Activated naive CD8-positive, alpha-beta T cell treated with anti-CD3 and anti-CD28 coated beads, Interleukin-2, amount 10 ng/mL, durations not matched to agents 7 days and 5 days (primary cell): ENCODE measurements at regions not wholly inside any gene's neighbourhood (a gene's known extent, or its start where the extent isn't known, plus 50 kb on each side); places are given as distances from the start of the nearest gene placed in this dataset.
"Not testable (repeated sequence)": the region's sequence is repeated elsewhere in the genome, so short reads cannot be mapped to it uniquely, and the experiment has no call there.

Source experiments
- ATAC-seq: fragments of 150-1000 bp; cut with Tn5 transposase; one replicate; pipeline ENCODE4 v1.10.0; 2021; ENCODE audit warnings: low read depth, moderate library complexity
- POLR2A ChIA-PET: fragments of 350-600 bp; sonication (Branson Sonifier 250); formaldehyde crosslinking; loops from one replicate; lab custom pipeline; 2021; ENCODE audit warnings: antibody characterized with exemption; lab: Charles Lee
- DNase-seq: peaks from one replicate; pipeline ENCODE4 v3.0.0; 2021
- H3K27ac Mint-ChIP-seq: one replicate; pipeline ENCODE4 v1.8.0; 2022; ENCODE audit warnings: mild to moderate bottlenecking, mixed read lengths
- H3K27me3 Mint-ChIP-seq: one replicate; pipeline ENCODE4 v1.8.0; 2022; ENCODE audit warnings: mild to moderate bottlenecking, moderate library complexity, mixed read lengths
- H3K36me3 Mint-ChIP-seq: one replicate; pipeline ENCODE4 v1.8.0; 2021; ENCODE audit warnings: mild to moderate bottlenecking, mixed read lengths
- H3K4me1 Mint-ChIP-seq: one replicate; pipeline ENCODE4 v1.8.0; 2021; ENCODE audit warnings: mixed read lengths
- H3K4me3 Mint-ChIP-seq: one replicate; pipeline ENCODE4 v1.8.0; 2022; ENCODE audit warnings: mild to moderate bottlenecking, moderate library complexity, mixed read lengths
- H3K9me3 Mint-ChIP-seq: one replicate; pipeline ENCODE4 v1.8.0; 2021; ENCODE audit warnings: mixed read lengths

- H3K9me3 Mint-ChIP-seq = no peaks in the 10 kb centered on the region
These were observed 122.5 kb upstream of the KRAS start for GRCh38 chr12:25372969-25373817.

GRCh38 chr12:25372002-25372401 is 121.3 kb upstream of the KRAS start:
- no peak for ATAC-seq
- DNase-seq = no peak
- no peaks in the 10 kb centered on the region for H3K27me3 Mint-ChIP-seq
- H3K27ac Mint-ChIP-seq = no peak overlapping the region
- no peaks in the 10 kb centered on the region for H3K9me3 Mint-ChIP-seq
- no peak overlapping the region for H3K4me3 Mint-ChIP-seq
- H3K4me1 Mint-ChIP-seq = peaks cover 17% of the 10 kb centered on the region
- POLR2A ChIA-PET = no interaction called here
- no peaks in the 10 kb centered on the region for H3K36me3 Mint-ChIP-seq

More at GRCh38 chr12:25372969-25373817, 122.5 kb upstream of the KRAS start:
- Mint-ChIP-seq H3K27ac (no peak overlapping the region), H3K4me1 (peaks cover 27% of the 10 kb centered on the region), H3K4me3 (no peak overlapping the region), H3K27me3 (no peaks in the 10 kb centered on the region), H3K36me3 (no peaks in the 10 kb centered on the region)
- ATAC-seq (no peak), DNase-seq (no peak)
- POLR2A ChIA-PET = no interaction called here

DNA sequence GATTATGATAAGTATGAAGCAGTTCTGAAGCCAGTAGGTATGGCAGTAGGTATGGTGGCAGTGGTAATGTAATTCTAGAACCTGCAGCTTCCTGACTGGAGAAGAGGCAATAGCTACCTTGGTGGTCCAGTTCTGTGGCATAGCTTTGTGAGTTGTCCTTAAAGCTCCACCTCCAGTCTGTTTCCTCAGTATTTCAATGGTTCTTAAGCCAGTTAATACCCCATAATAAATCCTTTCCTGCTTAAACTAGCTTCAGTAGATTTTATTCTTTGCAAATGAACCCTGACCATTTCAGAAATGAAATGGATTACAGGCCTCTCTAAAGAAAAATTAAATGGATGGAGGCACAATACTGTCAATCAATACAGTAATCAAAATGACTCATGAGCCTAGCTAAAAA is 117.8 kb upstream of the KRAS start:
- Mint-ChIP-seq H3K36me3 (no peaks in the 10 kb centered on the region), H3K9me3 (no peaks in the 10 kb centered on the region), H3K27ac (no peak overlapping the region), H3K4me3 (no peak overlapping the region), H3K4me1 (peaks cover 18% of the 10 kb centered on the region), H3K27me3 (no peaks in the 10 kb centered on the region)
- DNase-seq (no peak), ATAC-seq (no peak)
- POLR2A ChIA-PET = interaction anchor here (1.2 kb wide), 1 partner anchor 118 kb away, joined by 3 read pairs; the partner anchor contains the start of gene KRAS

DNA sequence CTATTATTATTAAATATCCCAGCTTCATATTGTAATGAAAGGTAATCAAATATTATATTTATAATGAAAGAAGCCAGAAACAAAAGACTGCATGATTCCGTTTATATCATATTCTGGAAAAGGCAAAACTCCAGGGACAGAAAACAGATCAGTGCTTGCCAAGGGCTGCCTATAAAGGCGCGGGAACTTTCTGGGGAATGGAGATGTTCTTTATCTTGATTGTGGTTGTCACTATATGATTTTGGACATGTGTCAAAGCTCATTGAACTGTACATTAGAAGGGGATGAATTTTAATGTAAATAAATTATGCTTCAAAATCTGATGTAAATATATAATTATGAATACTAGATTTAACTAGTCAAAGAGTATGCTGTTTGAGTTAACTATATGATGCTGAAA is 115.4 kb upstream of the KRAS start:
- H3K27ac Mint-ChIP-seq = no peak overlapping the region
- POLR2A ChIA-PET = interaction anchor here (0.8 to 2.5 kb wide), 2 partner anchors 11 to 115 kb away, joined by 3 to 17 read pairs; partner anchors contain the start of gene KRAS
- no peaks in the 10 kb centered on the region for H3K36me3 Mint-ChIP-seq
- no peak overlapping the region for H3K4me3 Mint-ChIP-seq
- DNase-seq (no peak), ATAC-seq (no peak)
- no peaks in the 10 kb centered on the region for H3K9me3 Mint-ChIP-seq
- no peaks in the 10 kb centered on the region for H3K27me3 Mint-ChIP-seq
- peaks cover 15% of the 10 kb centered on the region for H3K4me1 Mint-ChIP-seq

- H3K4me1 Mint-ChIP-seq = peaks cover 15% of the 10 kb centered on the region
- no peaks in the 10 kb centered on the region for H3K9me3 Mint-ChIP-seq
- DNase-seq = no peak
- H3K36me3 Mint-ChIP-seq = no peaks in the 10 kb centered on the region
- peak overlapping the region; percentile 72 for H3K4me3 Mint-ChIP-seq
- peak overlapping the region; percentile 86 for H3K27ac Mint-ChIP-seq
- POLR2A ChIA-PET = interaction anchor here (0.7 to 2.5 kb wide), 2 partner anchors 25 to 115 kb away, joined by 4 to 17 read pairs; partner anchors contain the start of gene KRAS
- no peaks in the 10 kb centered on the region for H3K27me3 Mint-ChIP-seq
- ATAC-seq = no peak
These were observed 114.6 kb upstream of the KRAS start for GRCh38 chr12:25365340-25365730.

DNA sequence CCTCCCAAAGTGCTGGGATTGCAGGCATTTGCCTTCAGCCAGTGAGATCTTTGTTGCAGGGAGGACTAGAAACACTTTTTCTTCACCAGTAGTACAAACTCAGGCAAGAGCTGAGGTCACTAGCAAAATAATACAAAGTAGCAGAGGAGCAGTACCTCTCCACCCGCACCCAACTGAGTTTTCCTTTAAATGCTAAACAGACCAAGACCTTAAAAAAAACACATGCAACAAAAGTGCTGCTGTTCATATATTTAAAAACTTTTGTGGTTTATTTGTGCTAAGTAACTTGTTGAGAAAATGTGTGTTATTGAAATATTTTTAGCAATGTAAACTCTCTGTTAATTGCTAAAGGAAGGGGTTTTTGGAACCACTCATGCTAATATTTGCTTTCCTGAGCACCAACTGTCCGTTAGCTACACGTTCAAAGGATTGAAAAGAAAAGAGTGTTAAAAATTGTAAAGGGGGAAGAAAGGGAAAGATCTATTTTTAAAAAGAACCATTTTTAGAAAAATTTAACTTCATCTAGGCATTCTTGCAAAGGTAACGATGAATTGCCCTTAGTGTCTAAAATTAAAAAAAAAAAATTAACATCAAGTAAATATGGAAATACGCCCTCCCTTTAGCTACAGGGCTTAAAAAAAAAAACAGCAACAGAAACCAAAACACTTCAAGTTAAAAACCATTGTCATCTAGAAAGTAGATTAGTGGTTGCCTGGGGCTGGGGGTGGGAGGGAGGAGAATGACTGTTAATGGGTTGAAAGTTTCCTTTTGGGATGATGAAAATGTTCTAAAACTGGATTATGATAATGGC is 114.0 kb upstream of the KRAS start:
- H3K27ac Mint-ChIP-seq = peak overlapping the region; percentile 86
- peak overlapping the region; percentile 72 for H3K4me3 Mint-ChIP-seq
- DNase-seq (no peak), ATAC-seq (peak; percentile 80)
- H3K36me3 Mint-ChIP-seq = no peaks in the 10 kb centered on the region
- peaks cover 15% of the 10 kb centered on the region for H3K4me1 Mint-ChIP-seq
- no peaks in the 10 kb centered on the region for H3K27me3 Mint-ChIP-seq
- POLR2A ChIA-PET = interaction anchor here (0.6 to 2.5 kb wide), 4 partner anchors 15 to 322 kb away, joined by 3 to 17 read pairs (median 4); partner anchors contain the start of gene KRAS
- H3K9me3 Mint-ChIP-seq = no peaks in the 10 kb centered on the region

- Mint-ChIP-seq H3K4me3 (no peak overlapping the region), H3K9me3 (no peaks in the 10 kb centered on the region), H3K4me1 (peaks cover 16% of the 10 kb centered on the region), H3K27me3 (no peaks in the 10 kb centered on the region), H3K27ac (no peak overlapping the region), H3K36me3 (no peaks in the 10 kb centered on the region)
- ATAC-seq (no peak), DNase-seq (no peak)
- POLR2A ChIA-PET = no interaction called here
These were observed 111.9 kb upstream of the KRAS start for GRCh38 chr12:25362646-25363045.

DNA sequence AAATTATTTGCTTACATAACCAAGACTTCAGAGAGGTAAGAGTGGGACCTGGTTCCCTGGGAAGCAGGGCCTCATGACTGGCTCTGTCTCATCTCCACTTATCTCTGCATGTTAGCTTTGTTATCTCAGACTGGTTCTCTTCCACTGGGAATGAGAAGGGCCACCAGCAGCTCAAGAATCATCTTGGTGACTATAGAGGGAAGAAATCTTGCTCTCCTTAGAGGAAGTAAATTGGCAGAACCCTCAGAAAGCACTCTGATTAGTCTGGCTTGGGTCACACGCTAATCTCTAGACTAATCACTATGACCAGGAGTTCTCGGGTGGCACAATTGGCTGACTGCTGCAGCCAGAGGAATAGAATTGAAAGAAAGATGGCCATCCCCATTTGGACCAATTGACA is 110.8 kb upstream of the KRAS start:
- Mint-ChIP-seq H3K27ac (no peak overlapping the region), H3K27me3 (no peaks in the 10 kb centered on the region), H3K4me3 (no peak overlapping the region), H3K36me3 (no peaks in the 10 kb centered on the region), H3K4me1 (peaks cover 16% of the 10 kb centered on the region), H3K9me3 (no peaks in the 10 kb centered on the region)
- ATAC-seq (no peak), DNase-seq (no peak)
- POLR2A ChIA-PET = no interaction called here

DNA sequence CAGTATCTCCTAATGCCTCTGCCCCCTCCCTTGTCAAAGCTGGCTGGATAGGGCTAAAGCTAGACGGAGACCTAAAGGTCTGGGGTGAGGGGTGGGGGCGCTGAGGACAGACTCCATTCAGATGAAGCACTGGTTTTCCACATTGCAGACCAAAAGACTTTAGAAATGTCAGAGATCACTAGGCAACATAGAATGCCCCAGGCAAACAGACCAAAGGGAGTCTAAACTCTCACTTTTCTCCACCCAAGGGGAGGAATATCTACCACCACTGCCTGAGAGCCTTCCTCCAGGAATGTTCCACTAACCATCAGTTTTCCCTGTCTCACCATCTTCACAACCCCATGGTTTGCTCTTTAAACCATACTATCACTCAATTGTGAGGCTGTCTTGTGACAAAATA is 106.9 kb upstream of the KRAS start:
- no peak overlapping the region for H3K27ac Mint-ChIP-seq
- POLR2A ChIA-PET = no interaction called here

GRCh38 chr12:25352942-25353341 is 102.2 kb upstream of the KRAS start:
- H3K27me3 Mint-ChIP-seq, POLR2A ChIA-PET, ATAC-seq, H3K4me1 Mint-ChIP-seq, H3K36me3 Mint-ChIP-seq, H3K9me3 Mint-ChIP-seq, H3K4me3 Mint-ChIP-seq, DNase-seq, H3K27ac Mint-ChIP-seq: not testable (repeated sequence)

More for the DNA sequence above, 106.9 kb upstream of the KRAS start:
- no peak for ATAC-seq
- Mint-ChIP-seq H3K36me3 (no peaks in the 10 kb centered on the region), H3K4me3 (no peak overlapping the region), H3K4me1 (peaks cover 3% of the 10 kb centered on the region), H3K9me3 (no peaks in the 10 kb centered on the region), H3K27me3 (no peaks in the 10 kb centered on the region)
- DNase-seq = no peak

DNA sequence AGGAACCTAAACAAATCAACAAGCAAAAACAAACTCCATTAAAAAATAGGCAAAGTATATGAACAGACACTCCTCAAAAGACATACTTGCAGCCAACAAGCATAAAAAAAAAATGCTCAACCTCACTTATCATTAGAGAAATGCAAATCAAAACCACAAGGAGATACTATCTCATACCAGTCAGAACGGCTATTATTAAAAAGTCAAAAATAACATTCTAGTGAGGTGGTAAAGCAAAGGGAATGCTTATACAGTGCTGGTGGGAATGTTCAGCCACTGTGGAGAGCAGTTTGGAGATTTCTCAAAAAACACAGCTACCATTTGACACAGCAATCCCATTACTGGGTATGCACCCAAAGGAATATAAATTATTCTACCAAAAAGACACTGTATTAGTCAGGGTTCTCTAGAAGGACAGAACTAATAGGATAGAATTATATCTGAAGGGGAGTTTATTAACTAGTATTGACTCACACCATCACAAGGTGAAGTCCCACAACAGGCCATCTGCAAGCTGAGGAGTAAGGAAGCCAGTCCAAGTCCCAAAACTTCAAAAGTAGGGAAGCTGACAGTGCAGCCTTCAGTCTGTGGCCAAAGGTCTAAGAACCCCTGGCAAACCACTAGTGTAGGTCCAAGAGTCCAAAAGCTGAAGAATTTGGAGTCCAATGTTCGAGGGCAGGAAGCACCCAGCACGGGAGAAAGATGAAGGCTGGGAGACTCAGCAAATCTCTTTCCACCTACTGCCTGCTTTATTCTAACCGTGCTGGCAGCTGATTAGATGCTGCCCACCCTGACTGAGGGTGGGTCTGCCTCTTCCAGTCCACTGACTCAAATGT is 101.6 kb upstream of the KRAS start:
- H3K27me3 Mint-ChIP-seq = no peaks in the 10 kb centered on the region
- no peak for DNase-seq
- no peak overlapping the region for H3K4me3 Mint-ChIP-seq
- no peaks in the 10 kb centered on the region for H3K9me3 Mint-ChIP-seq
- no peaks in the 10 kb centered on the region for H3K36me3 Mint-ChIP-seq
- POLR2A ChIA-PET = no interaction called here
- H3K4me1 Mint-ChIP-seq = peaks cover 7% of the 10 kb centered on the region
- no peak overlapping the region for H3K27ac Mint-ChIP-seq
- no peak for ATAC-seq

GRCh38 chr12:25348593-25348895 is 97.8 kb upstream of the KRAS start:
- no peaks in the 10 kb centered on the region for H3K36me3 Mint-ChIP-seq
- no peaks in the 10 kb centered on the region for H3K9me3 Mint-ChIP-seq
- POLR2A ChIA-PET = interaction anchor here (0.8 kb wide), 1 partner anchor 98 kb away, joined by 4 read pairs; the partner anchor contains the start of gene KRAS
- H3K27me3 Mint-ChIP-seq = no peaks in the 10 kb centered on the region
- H3K4me3 Mint-ChIP-seq = no peak overlapping the region
- no peak overlapping the region for H3K27ac Mint-ChIP-seq
- DNase-seq (no peak), ATAC-seq (no peak)
- H3K4me1 Mint-ChIP-seq = peaks cover 7% of the 10 kb centered on the region
